ENCODE measurements at regions not wholly inside any gene's neighbourhood (a gene's known extent, or its start where the extent isn't known, plus 50 kb on each side); places are given as distances from the start of the nearest gene placed in this dataset.
A peak's percentile ranks its signal among the peaks of the same experiment; 100 is the strongest.

DNA sequence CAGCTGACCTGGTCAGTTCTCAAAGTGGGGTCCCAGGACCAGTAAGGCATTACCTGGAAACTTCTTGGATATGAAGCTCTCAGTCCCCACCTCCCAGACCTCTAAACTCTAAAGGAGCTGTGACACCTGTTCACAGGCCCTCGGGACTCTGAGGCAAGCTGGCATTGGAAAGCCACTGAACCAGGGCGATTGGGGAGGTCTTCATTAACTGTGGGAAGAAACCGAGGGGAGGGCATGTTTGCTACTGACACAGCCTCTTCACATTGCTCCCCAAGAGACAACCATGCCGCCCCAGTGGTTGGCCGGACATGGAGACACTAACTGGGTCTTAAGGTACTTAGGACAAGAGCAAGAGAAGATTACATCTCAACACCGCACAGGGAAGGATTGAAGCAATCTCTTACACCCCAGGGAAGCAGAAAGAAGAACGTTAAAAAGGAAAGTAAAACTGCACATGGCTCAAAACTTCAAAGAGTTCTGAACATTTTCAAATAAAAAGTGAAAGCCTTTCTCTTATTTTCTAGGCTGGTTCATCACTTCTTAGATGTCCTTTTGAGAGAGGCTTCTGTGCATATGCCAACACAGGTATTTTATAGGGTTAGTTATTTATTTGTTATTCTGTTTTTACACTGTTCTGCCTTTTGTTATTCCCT is 210.0 kb upstream of the CST7 start:
- no peak for DNase-seq (ENCODE audit: low spot score)

GRCh38 chr20:24739746-24740145 is 209.3 kb upstream of the CST7 start:
- no peak for DNase-seq (ENCODE audit: low spot score)

- no peak for DNase-seq (ENCODE audit: low spot score)
Observed at GRCh38 chr20:24741493-24742072, 207.5 kb upstream of the CST7 start.

- no peak for DNase-seq (ENCODE audit: low spot score)
Observed at GRCh38 chr20:24742436-24742835, 206.6 kb upstream of the CST7 start.

- no peak for DNase-seq (ENCODE audit: low spot score)
Observed at GRCh38 chr20:24742989-24743388, 206.1 kb upstream of the CST7 start.

GRCh38 chr20:24743641-24744040 is 205.4 kb upstream of the CST7 start:
- DNase-seq (ENCODE audit: low spot score) = no peak

GRCh38 chr20:24744747-24745146 is 204.3 kb upstream of the CST7 start:
- DNase-seq (ENCODE audit: low spot score) = no peak

- DNase-seq (ENCODE audit: low spot score) = no peak
Observed at GRCh38 chr20:24745206-24745605, 203.9 kb upstream of the CST7 start.

GRCh38 chr20:24745617-24746350 is 203.3 kb upstream of the CST7 start:
- DNase-seq (ENCODE audit: low spot score) = no peak

DNA sequence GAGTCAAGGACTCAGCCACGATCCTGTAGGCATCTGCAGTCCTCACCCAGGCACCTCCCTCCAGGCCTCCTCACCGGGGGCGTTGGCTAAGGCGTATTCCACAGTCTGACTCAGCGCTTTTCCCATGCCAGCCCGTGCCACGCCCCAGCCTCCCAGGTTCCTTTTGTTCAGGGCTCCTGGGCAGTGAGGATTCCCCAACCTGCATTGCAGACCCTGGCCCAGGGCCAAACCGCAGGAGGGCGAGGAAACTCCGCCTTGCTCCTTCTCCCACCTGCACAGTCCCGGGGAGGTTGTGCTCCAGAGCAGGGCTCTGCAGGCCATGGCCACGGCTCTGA is 202.8 kb upstream of the CST7 start:
- no peak for DNase-seq (ENCODE audit: low spot score)

DNA sequence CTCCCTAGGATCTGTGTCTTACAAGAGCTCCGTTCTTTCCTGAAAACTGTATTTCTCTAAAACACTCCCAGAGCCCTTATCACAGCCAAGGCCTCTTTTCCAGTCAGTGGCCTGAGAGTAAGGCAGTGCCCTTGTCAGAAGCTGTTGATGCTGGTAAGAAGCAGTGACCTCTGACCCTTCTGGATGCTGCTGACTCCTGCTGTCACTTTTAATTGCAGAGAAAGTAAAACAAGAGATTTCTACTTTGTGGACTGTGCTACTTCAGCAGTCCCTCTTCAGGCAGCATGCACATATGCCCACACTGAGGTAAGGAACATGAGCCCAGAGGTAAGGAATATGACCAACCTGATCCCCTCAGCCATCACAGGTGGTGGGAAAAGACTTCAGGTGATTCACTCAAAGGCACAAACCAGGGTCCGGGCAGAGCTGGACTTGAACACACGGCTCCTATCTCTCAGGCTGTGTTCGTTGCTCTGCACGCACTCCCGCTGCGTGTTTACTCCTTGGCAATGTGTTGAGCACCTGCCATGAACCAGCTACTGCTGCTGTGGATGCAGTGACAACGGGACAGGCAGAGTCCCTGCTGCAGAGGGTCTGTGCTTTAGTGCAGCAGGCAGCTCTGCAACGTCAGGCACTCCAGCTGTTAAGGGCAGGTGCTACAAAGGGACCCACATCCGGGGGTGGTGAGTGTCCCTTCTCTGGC is 201.9 kb upstream of the CST7 start:
- no peak for DNase-seq (ENCODE audit: low spot score)

GRCh38 chr20:24747881-24748595 is 201.0 kb upstream of the CST7 start:
- no peak for DNase-seq (ENCODE audit: low spot score)

DNA sequence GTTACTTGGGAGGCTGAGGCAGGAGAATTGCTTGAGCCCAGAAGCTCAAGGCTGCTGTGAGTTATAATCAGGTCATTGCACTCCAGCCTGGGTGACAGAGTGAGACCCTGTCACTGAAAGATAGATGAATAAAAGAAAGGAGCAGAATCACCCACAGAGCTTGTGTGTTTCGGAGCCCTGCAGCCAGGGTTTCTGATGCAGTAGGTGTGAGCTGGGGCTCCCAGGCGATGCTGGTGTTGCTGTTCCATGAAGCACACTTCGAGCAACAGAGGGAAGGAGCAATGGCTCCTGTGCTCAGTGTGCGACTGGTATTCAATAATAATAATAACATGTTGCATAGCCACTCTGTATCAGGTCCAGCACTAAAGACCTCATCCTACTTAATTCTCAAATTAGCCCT is 197.5 kb upstream of the CST7 start:
- peak; percentile 31 for DNase-seq (ENCODE audit: low spot score)

DNA sequence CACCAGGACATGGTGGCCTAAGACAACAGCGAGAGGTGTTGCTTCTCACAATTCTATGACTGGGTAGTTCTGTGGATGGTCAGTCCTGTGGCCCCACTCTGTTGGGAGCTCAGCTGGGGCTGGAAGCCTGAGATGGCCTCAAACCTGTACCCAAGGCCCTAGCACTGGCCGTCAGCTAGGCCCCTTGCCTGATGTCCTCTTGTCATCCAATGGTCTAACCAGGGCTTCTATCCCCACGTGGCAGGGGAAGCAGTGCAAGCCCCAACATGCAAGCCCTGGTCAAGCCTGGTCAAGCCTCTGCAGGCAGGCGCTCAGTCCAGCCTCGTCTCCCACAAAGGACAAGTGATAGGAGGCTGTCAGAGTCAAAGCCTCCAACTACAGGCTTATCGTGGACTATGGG is 196.5 kb upstream of the CST7 start:
- peak; percentile 57 for DNase-seq (ENCODE audit: low spot score)

- peak; percentile 36 for DNase-seq (ENCODE audit: low spot score)
Observed at GRCh38 chr20:24753130-24753529, 195.9 kb upstream of the CST7 start.

DNA sequence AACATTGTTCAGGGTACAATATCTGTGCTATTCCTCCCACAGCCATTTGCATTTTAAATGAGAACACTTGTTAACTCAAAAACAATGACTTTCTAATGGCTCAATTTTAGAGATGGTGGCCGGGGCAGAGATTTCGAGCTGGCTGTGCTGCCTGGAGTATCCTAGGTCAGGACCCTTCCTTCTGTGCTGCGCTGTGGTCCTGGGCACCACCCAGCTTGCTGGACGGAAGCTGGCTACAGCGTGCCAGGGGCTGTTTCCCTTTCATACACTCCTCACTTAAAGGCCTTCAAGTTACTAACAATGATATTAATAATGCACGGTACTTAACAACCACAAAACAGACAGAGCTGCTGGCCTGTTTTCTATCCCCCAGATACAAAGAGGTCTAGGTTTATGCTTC is 194.4 kb upstream of the CST7 start:
- peak; percentile 26 for DNase-seq (ENCODE audit: low spot score)

- DNase-seq (ENCODE audit: low spot score) = no peak
Observed at GRCh38 chr20:24755411-24755922, 193.6 kb upstream of the CST7 start.

- DNase-seq (ENCODE audit: low spot score) = peak; percentile 34
Observed at GRCh38 chr20:24756292-24757025, 192.6 kb upstream of the CST7 start.

GRCh38 chr20:24761220-24762065 is 187.6 kb upstream of the CST7 start:
- DNase-seq (ENCODE audit: low spot score) = peak; percentile 31

DNA sequence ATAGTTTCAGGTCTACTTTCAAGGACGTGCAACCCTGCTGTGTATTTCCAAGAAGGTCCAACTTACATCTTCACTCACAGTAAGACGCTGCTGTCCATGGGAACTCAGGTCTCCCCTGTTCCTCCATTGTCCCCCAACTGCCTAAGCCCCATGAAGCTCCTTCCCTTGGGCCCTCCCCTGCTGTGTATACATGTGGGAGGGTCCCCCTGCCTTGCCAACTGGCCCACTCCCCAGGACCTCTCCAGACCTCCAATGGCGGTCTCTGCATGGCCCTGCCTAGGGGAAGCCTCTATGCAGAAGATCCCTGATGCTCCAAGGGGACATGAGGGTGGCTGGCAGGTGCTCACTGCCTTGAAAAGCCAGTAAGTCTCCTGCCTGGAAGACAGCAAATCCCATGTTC is 186.7 kb upstream of the CST7 start:
- DNase-seq (ENCODE audit: low spot score) = peak; percentile 33

Measured in left forelimb (tissue), 1 donor.